ENCODE measurements at regions not wholly inside any gene's neighbourhood (a gene's known extent, or its start where the extent isn't known, plus 50 kb on each side); places are given as distances from the start of the nearest gene placed in this dataset.

GRCh38 chr13:56400774-56401173 lies 739.9 kb upstream of the PRR20A start:
- no peaks in the 10 kb centered on the region for H3K36me3 ChIP-seq (replicated peaks in 1 of 2; ENCODE audit: insufficient read depth in 1 of 2, low read depth in 2 of 2)
- WGBS, 2 donors, result 50 to 73% methylated on average over 3 of the region's 3 CpGs
- no peaks in the 10 kb centered on the region for H3K9me3 ChIP-seq
- ATAC-seq, result no peak
- intact Hi-C loops (cut with DNase I), result no loop called here
- H3K27ac ChIP-seq, result no peak overlapping the region
- no peak overlapping the region for H3K4me3 ChIP-seq
- H3K4me1 ChIP-seq, result no peaks in the 10 kb centered on the region
- no peak for DNase-seq
- no peaks in the 10 kb centered on the region for H3K27me3 ChIP-seq
- TF ChIP-seq CTCF (IDR thresholded peaks at IDR 0.05) (no peak), POLR2A (IDR thresholded peaks at IDR 0.05) (no peak)

GRCh38 chr13:56412856-56413255 lies 727.9 kb upstream of the PRR20A start:
- ATAC-seq (no peak), DNase-seq (no peak)
- no peaks in the 10 kb centered on the region for H3K4me1 ChIP-seq
- H3K27ac ChIP-seq, result no peak overlapping the region
- H3K9me3 ChIP-seq, result no peaks in the 10 kb centered on the region
- H3K27me3 ChIP-seq, result no peaks in the 10 kb centered on the region
- no peak for TF ChIP-seq CTCF (IDR thresholded peaks at IDR 0.05)
- no peak for TF ChIP-seq POLR2A (IDR thresholded peaks at IDR 0.05)
- no peak overlapping the region for H3K4me3 ChIP-seq
- intact Hi-C loops (cut with DNase I), result no loop called here
- H3K36me3 ChIP-seq (replicated peaks in 1 of 2; ENCODE audit: insufficient read depth in 1 of 2, low read depth in 2 of 2), result no peaks in the 10 kb centered on the region

GRCh38 chr13:56424246-56424645 lies 716.5 kb upstream of the PRR20A start:
- Histone ChIP-seq H3K36me3 (replicated peaks in 1 of 2; ENCODE audit: insufficient read depth in 1 of 2, low read depth in 2 of 2) (no peaks in the 10 kb centered on the region), H3K4me1 (no peaks in the 10 kb centered on the region), H3K27ac (no peak overlapping the region), H3K27me3 (no peaks in the 10 kb centered on the region), H3K9me3 (no peaks in the 10 kb centered on the region), H3K4me3 (no peak overlapping the region)
- ATAC-seq (no peak), DNase-seq (no peak)
- WGBS, 2 donors, result 38 to 65% methylated on average over 3 of the region's 3 CpGs
- intact Hi-C loops (cut with DNase I), result no loop called here
- TF ChIP-seq CTCF (IDR thresholded peaks at IDR 0.05) (no peak), POLR2A (IDR thresholded peaks at IDR 0.05) (no peak)

GRCh38 chr13:56457535-56458190 lies 683.1 kb upstream of the PRR20A start:
- Histone ChIP-seq H3K36me3 (replicated peaks in 1 of 2; ENCODE audit: insufficient read depth in 1 of 2, low read depth in 2 of 2) (no peaks in the 10 kb centered on the region), H3K4me3 (no peak overlapping the region), H3K27ac (no peak overlapping the region), H3K27me3 (no peaks in the 10 kb centered on the region), H3K9me3 (no peaks in the 10 kb centered on the region), H3K4me1 (no peaks in the 10 kb centered on the region)
- WGBS, 2 donors, result 50 to 57% methylated on average over 7 of the region's 7 CpGs
- TF ChIP-seq POLR2A (IDR thresholded peaks at IDR 0.05) (no peak), CTCF (IDR thresholded peaks at IDR 0.05) (no peak)
- no peak for DNase-seq
- ATAC-seq, result no peak
- intact Hi-C loops (cut with DNase I), result no loop called here

GRCh38 chr13:56459286-56459685 lies 681.4 kb upstream of the PRR20A start:
- Histone ChIP-seq H3K4me3 (no peak overlapping the region), H3K36me3 (replicated peaks in 1 of 2; ENCODE audit: insufficient read depth in 1 of 2, low read depth in 2 of 2) (no peaks in the 10 kb centered on the region), H3K27ac (no peak overlapping the region), H3K4me1 (no peaks in the 10 kb centered on the region), H3K9me3 (no peaks in the 10 kb centered on the region), H3K27me3 (no peaks in the 10 kb centered on the region)
- WGBS, 2 donors, result 3 to 27% methylated on average over 1 of the region's 1 CpG
- ATAC-seq, result no peak
- no peak for DNase-seq
- no peak for TF ChIP-seq CTCF (IDR thresholded peaks at IDR 0.05)
- TF ChIP-seq POLR2A (IDR thresholded peaks at IDR 0.05), result no peak
- intact Hi-C loops (cut with DNase I), result no loop called here
